GM12878 (cell line): ENCODE measurements at regions not wholly inside any gene's neighbourhood (a gene's known extent, or its start where the extent isn't known, plus 50 kb on each side); places are given as distances from the start of the nearest gene placed in this dataset.

Source experiments
- ATAC-seq: fragments of 200-7000 bp; cut with Tn5 transposase; 3 replicates; pipeline ENCODE4 v1.9.1; 2020; ENCODE audit warnings: mild to moderate bottlenecking, moderate library complexity
- BruUV-seq: library from RNA; stranded (reverse); fragments of 400-500 nt; replicated peaks from 2 replicates; lab custom pipeline; 2021; lab: Mats Ljungman, UMichigan
- CTCF ChIA-PET: fragments of 300-600 bp; sonication (Branson Sonifier 250); formaldehyde crosslinking; extraction: SDS; loops from one replicate; lab custom pipeline; 2021; ENCODE audit warnings: inconsistent platforms; lab: Yijun Ruan, JAX
- POLR2A ChIA-PET: fragments of 350-600 bp; formaldehyde crosslinking; extraction: SDS; loops from one replicate; lab custom pipeline; 2021; ENCODE audit warnings: inconsistent platforms; lab: Charles Lee
- RAD21 ChIA-PET: fragments of 300-600 bp; sonication (Branson Sonifier 250); formaldehyde crosslinking; loops from one replicate; lab custom pipeline; 2023; ENCODE audit warnings: antibody characterized with exemption; ENCODE audit not compliant: unreplicated experiment; lab: Charles Lee
- SMC1A ChIA-PET: fragments of 300-600 bp; sonication (Branson Sonifier 250); formaldehyde crosslinking; loops from one replicate; lab custom pipeline; 2023; ENCODE audit not compliant: unreplicated experiment, uncharacterized antibody; lab: Charles Lee
- DNase-seq: peaks from one replicate; pipeline ENCODE4 v3.0.0-alpha.2; 2011; ENCODE audit warnings: low read depth, low spot score
- FAIRE-seq: peaks from 3 replicates; lab custom pipeline; 2011; peaks lifted over from hg19 to GRCh38; lab: Jason Lieb, UNC
- H2AFZ ChIP-seq: 2 replicates; pipeline ENCODE4 v1.6.0; 2011; ENCODE audit warnings: low read depth, low read length, control low read depth; ENCODE audit not compliant: control insufficient read depth
- H3K27ac ChIP-seq: 2 replicates; pipeline ENCODE4 v1.5.1; 2011; ENCODE audit warnings: control low read depth; ENCODE audit not compliant: control insufficient read depth, insufficient read depth
- H3K27me3 ChIP-seq, 2 experiments: replicated peaks in 1 of 2; 2 replicates each; pipeline versions ENCODE4 v1.6.0 to v1.6.1; 2011; ENCODE audit warnings: low read length in 1 of 2; ENCODE audit not compliant: control insufficient read depth in 2 of 2, insufficient read depth in 2 of 2
- H3K36me3 ChIP-seq, 2 experiments: 2 replicates each; pipeline ENCODE4 v1.5.1; 2011; ENCODE audit warnings: low read length in 1 of 2; ENCODE audit not compliant: control insufficient read depth in 2 of 2, insufficient read depth in 2 of 2
- H3K4me1 ChIP-seq: 2 replicates; pipeline ENCODE4 v1.6.1; 2011; ENCODE audit warnings: mild to moderate bottlenecking, low read length, moderate library complexity, mixed read lengths; ENCODE audit not compliant: control insufficient read depth, insufficient read depth
- H3K4me2 ChIP-seq: 2 replicates; pipeline ENCODE4 v1.6.0; 2011; ENCODE audit warnings: control low read depth; ENCODE audit not compliant: control insufficient read depth, insufficient read depth
- H3K4me3 ChIP-seq: fragments of 200-600 bp; sonication (generic); 2 replicates; pipeline ENCODE4 v1.5.1; 2016
- H3K79me2 ChIP-seq: 2 replicates; pipeline ENCODE4 v1.6.0; 2011; ENCODE audit warnings: low read length; ENCODE audit not compliant: control insufficient read depth, insufficient read depth
- H3K9ac ChIP-seq: 2 replicates; pipeline ENCODE4 v1.8.0; 2011; ENCODE audit warnings: low read length, control low read depth, mixed read lengths; ENCODE audit not compliant: control insufficient read depth, insufficient read depth
- H3K9me3 ChIP-seq: replicated peaks from 3 replicates; pipeline ENCODE4 v1.5.1; 2011; ENCODE audit warnings: mild to moderate bottlenecking, low read length; ENCODE audit not compliant: control insufficient read depth, insufficient read depth
- H4K20me1 ChIP-seq: 2 replicates; pipeline ENCODE4 v1.6.0; 2011; ENCODE audit not compliant: control insufficient read depth, insufficient read depth
- LARP7 ChIP-seq: fragments of 450-650 bp; IDR thresholded peaks from 2 replicates; pipeline ENCODE4 v1.6.1; 2017; ENCODE audit warnings: mild to moderate bottlenecking
- MXI1 ChIP-seq: fragments of 150-350 bp; IDR thresholded peaks from 2 replicates; pipeline ENCODE4 v1.6.1; 2011; ENCODE audit warnings: low read depth, mild to moderate bottlenecking, inconsistent platforms, low read length, improper control_type of control experiment
- PAX8 ChIP-seq: fragments of 450-650 bp; IDR thresholded peaks from 2 replicates; pipeline ENCODE4 v1.6.1; 2017; ENCODE audit warnings: mild to moderate bottlenecking, moderate library complexity
- PKNOX1 ChIP-seq: fragments of 450-650 bp; IDR thresholded peaks from 2 replicates; pipeline ENCODE4 v1.6.1; 2016; ENCODE audit warnings: mild to moderate bottlenecking
- REST ChIP-seq: IDR thresholded peaks from 2 replicates; pipeline ENCODE4 v1.6.1; 2012; ENCODE audit warnings: mild to moderate bottlenecking, low read depth, low read length
- SMAD5 ChIP-seq: IDR thresholded peaks from 2 replicates; pipeline ENCODE4 v1.6.1; 2016; ENCODE audit warnings: antibody characterized with exemption, low read depth
- ZNF207 ChIP-seq: fragments of 450-650 bp; IDR thresholded peaks from 2 replicates; pipeline ENCODE4 v1.6.1; 2014; ENCODE audit warnings: antibody characterized with exemption, mild to moderate bottlenecking, borderline replicate concordance
- ZNF384 ChIP-seq: IDR thresholded peaks from 2 replicates; pipeline ENCODE4 v1.6.1; 2012; ENCODE audit warnings: low read depth, mild to moderate bottlenecking, low read length, improper control_type of control experiment, borderline replicate concordance
- whole genome bisulfite sequencing: methylation state at CpG from one replicate; pipeline ENCODE4 v1.1.6; 2016; ENCODE audit warnings: low lambda C conversion rate; ENCODE audit not compliant: insufficient replicate concordance, insufficient coverage; ENCODE audit errors: missing lambda C conversion rate; 5-methylcytosine and 5-hydroxymethylcytosine counted together
- in situ Hi-C: fragments of 300-500 bp; cut with MboI; formaldehyde crosslinking; loops from 9 replicates; pipeline ENCODE4 v1.14.3; 2018; ENCODE audit warnings: mixed read lengths
- intact Hi-C: fragments of 100-400 bp; cut with micrococcal nuclease; formaldehyde crosslinking; loops from one replicate; pipeline ENCODE4 v1.14.2; 2022; ENCODE audit not compliant: unreplicated experiment

- intact Hi-C loops = no loop called here
- ChIA-PET SMC1A (no interaction called here), CTCF (no interaction called here), POLR2A (no interaction called here), RAD21 (no interaction called here)
- no peak for FAIRE-seq
- Histone ChIP-seq H3K79me2 (no peaks in the 10 kb centered on the region), H3K4me2 (no peak overlapping the region), H3K27ac (no peak overlapping the region), H4K20me1 (no peaks in the 10 kb centered on the region), H3K4me1 (no peaks in the 10 kb centered on the region), H3K4me3 (no peak overlapping the region), H2AFZ (no peak overlapping the region), H3K9ac (no peak overlapping the region), H3K27me3 (peaks cover 0 to 3% of the 10 kb centered on the region in 2 experiments; a peak in 1 of 4 replicates), H3K36me3 (no peaks in the 10 kb centered on the region), H3K9me3 (no peaks in the 10 kb centered on the region; the same call in 2 of the 3 replicates)
- ATAC-seq = no peak
- no TSS peak for BruUV-seq
- in situ Hi-C loops = no loop called here
- TF ChIP-seq MXI1 (no peak), SMAD5 (no peak), REST (no peak), PAX8 (no peak), ZNF207 (no peak), LARP7 (no peak), PKNOX1 (no peak), ZNF384 (no peak)
- no peak for DNase-seq
- WGBS = 25% methylated on average over 6 of the region's 6 CpGs
These were observed 209.4 kb upstream of the RUNX1 start for GRCh38 chr21:35258521-35258920.
